K562 (cell line): ENCODE measurements at regions not wholly inside any gene's neighbourhood (a gene's known extent, or its start where the extent isn't known, plus 50 kb on each side); places are given as distances from the start of the nearest gene placed in this dataset.

Experiments
- ATAC-seq: fragments of 200-7000 bp; cut with Tn5 transposase; 3 replicates; pipeline ENCODE4 v1.9.1; 2020; ENCODE audit warnings: moderate library complexity
- BruUV-seq: library from RNA; stranded (reverse); fragments of 400-500 nt; replicated peaks from 2 replicates; lab custom pipeline; 2021; lab: Mats Ljungman, UMichigan
- CTCF ChIA-PET: fragments of 300-600 bp; formaldehyde crosslinking; extraction: SDS; loops from one replicate; lab custom pipeline; 2021; ENCODE audit warnings: low intra/inter-chr PET ratio; lab: Yijun Ruan, JAX
- POLR2A ChIA-PET: fragments of 300-600, 350-650 bp; sonication (Branson Sonifier 250); formaldehyde crosslinking; extraction: SDS; loops from one replicate; lab custom pipeline; 2021; ENCODE audit warnings: antibody characterized with exemption, inconsistent platforms; lab: Yijun Ruan, JAX
- DNase-seq, 4 experiments: peaks; one replicate each; pipeline versions ENCODE4 v3.0.0 to v3.0.0-alpha.2; 2011 to 2018; ENCODE audit warnings: low spot score in 3 of 4, mixed read lengths in 3 of 4; ENCODE audit errors: extremely low read depth in 1 of 4
- FAIRE-seq: peaks from 2 replicates; lab custom pipeline; 2011; peaks lifted over from hg19 to GRCh38; lab: Jason Lieb, UNC
- H2AFZ ChIP-seq: 2 replicates; pipeline ENCODE4 v1.6.0; 2011; ENCODE audit warnings: low read depth, low read length, control low read depth, inconsistent platforms
- H3K27ac ChIP-seq: fragments of 200-600 bp; 3 replicates; pipeline ENCODE4 v1.8.0; 2011; ENCODE audit warnings: low read depth, mild to moderate bottlenecking, control low read depth, inconsistent platforms, low read length, moderate library complexity, mixed read lengths; ENCODE audit errors: extremely low read depth
- H3K27me3 ChIP-seq, 2 experiments: fragments of 300-600 bp in 1 of 2; 2 replicates in 1 of 2; 3 replicates in 1 of 2; pipeline versions ENCODE4 v1.6.0 to v1.8.0; 2011; ENCODE audit warnings: inconsistent platforms in 2 of 2, low read length in 2 of 2, mild to moderate bottlenecking in 1 of 2, mixed read lengths in 1 of 2, moderate library complexity in 1 of 2; ENCODE audit not compliant: control insufficient read depth in 2 of 2, insufficient read depth in 2 of 2
- H3K36me3 ChIP-seq: fragments of 300-600 bp; 3 replicates; pipeline ENCODE4 v1.8.0; 2011; ENCODE audit warnings: mild to moderate bottlenecking, low read length, inconsistent platforms; ENCODE audit not compliant: control insufficient read depth, insufficient read depth
- H3K4me1 ChIP-seq, 2 experiments: fragments of 200-600 bp in 1 of 2; replicated peaks in 1 of 2; 2 replicates in 1 of 2; 3 replicates in 1 of 2; pipeline versions ENCODE4 v1.5.1 to v1.8.0; 2011; ENCODE audit warnings: inconsistent platforms in 2 of 2, low read length in 2 of 2, mild to moderate bottlenecking in 1 of 2, mixed read lengths in 1 of 2, moderate library complexity in 1 of 2; ENCODE audit not compliant: control insufficient read depth in 2 of 2, insufficient read depth in 2 of 2
- H3K4me2 ChIP-seq: 2 replicates; pipeline ENCODE4 v1.6.1; 2011; ENCODE audit warnings: low read length, control low read depth, inconsistent platforms, mixed read lengths; ENCODE audit not compliant: insufficient read depth
- H3K4me3 ChIP-seq: fragments of 200-600 bp; sonication (generic), shearing (Covaris generic); 2 replicates; pipeline ENCODE4 v1.5.1; 2016; ENCODE audit warnings: control low read depth, inconsistent platforms
- H3K79me2 ChIP-seq: fragments of 200-600 bp; 3 replicates; pipeline ENCODE4 v1.8.0; 2011; ENCODE audit warnings: low read length, inconsistent platforms; ENCODE audit not compliant: control insufficient read depth, insufficient read depth
- H3K9ac ChIP-seq, 2 experiments: 2 replicates each; pipeline versions ENCODE4 v1.6.0 to v1.6.1; 2011; ENCODE audit warnings: low read depth in 2 of 2, low read length in 2 of 2, control low read depth in 1 of 2, inconsistent platforms in 1 of 2, mild to moderate bottlenecking in 1 of 2, mixed read lengths in 1 of 2; ENCODE audit not compliant: insufficient read depth in 1 of 2
- H3K9me1 ChIP-seq: one replicate; pipeline ENCODE4 v1.6.0; 2011; ENCODE audit warnings: inconsistent platforms, mild to moderate bottlenecking, low read length, moderate library complexity; ENCODE audit not compliant: control insufficient read depth, insufficient read depth
- H3K9me3 ChIP-seq: replicated peaks from 2 replicates; pipeline ENCODE4 v1.5.1; 2011; ENCODE audit warnings: low read depth, low read length, inconsistent platforms; ENCODE audit not compliant: control insufficient read depth, insufficient read depth
- H4K20me1 ChIP-seq: replicated peaks from 2 replicates; pipeline ENCODE4 v1.6.1; 2011; ENCODE audit warnings: low read length, inconsistent platforms, mixed read lengths; ENCODE audit not compliant: control insufficient read depth, insufficient read depth
- ADNP ChIP-seq: fragments of 200-800 bp; sonication (Bioruptor generic); IDR thresholded peaks from 2 replicates; pipeline ENCODE4 v1.6.1; 2016; ENCODE audit warnings: missing genetic modification characterization, missing compliant biosample characterization
- FOXP1 ChIP-seq: sonication (generic); formaldehyde crosslinking; IDR thresholded peaks from 2 replicates; pipeline ENCODE4 v1.8.0; 2022; ENCODE audit warnings: mild to moderate bottlenecking, missing genetic modification reagents
- GATAD2A ChIP-seq: fragments of 450-650 bp; IDR thresholded peaks from 2 replicates; pipeline ENCODE4 v1.6.1; 2017
- HDAC2 ChIP-seq: fragments of 450-650 bp; IDR thresholded peaks from 2 replicates; pipeline ENCODE4 v1.6.1; 2016; ENCODE audit warnings: mild to moderate bottlenecking
- KAT2B ChIP-seq: IDR thresholded peaks from one replicate; pipeline ENCODE4 v1.6.1; 2012; ENCODE audit warnings: low read depth, mild to moderate bottlenecking, control low read depth, inconsistent platforms, low read length, moderate library complexity
- MCM3 ChIP-seq: fragments of 450-650 bp; IDR thresholded peaks from 2 replicates; pipeline ENCODE4 v1.6.1; 2016
- RAD51 ChIP-seq: fragments of 450-650 bp; IDR thresholded peaks from 2 replicates; pipeline ENCODE4 v1.7.1; 2016; ENCODE audit warnings: low read depth, mild to moderate bottlenecking, borderline replicate concordance
- TRIM28 ChIP-seq: fragments of 450-650 bp; IDR thresholded peaks from 2 replicates; pipeline ENCODE4 v1.6.1; 2017
- ZNF197 ChIP-seq: fragments of 200-800 bp; sonication (Bioruptor generic); IDR thresholded peaks from 2 replicates; pipeline ENCODE4 v1.6.1; 2016; ENCODE audit warnings: low read depth, missing genetic modification characterization, missing compliant biosample characterization
- ZNF830 ChIP-seq: fragments of 250-450 bp; sonication (Bioruptor Pico); IDR thresholded peaks from 2 replicates; pipeline ENCODE4 v1.5.0; 2021; ENCODE audit warnings: mild to moderate bottlenecking
- WGBS: fragments of 100-300 bp; shearing (Covaris generic); methylation state at CpG from one replicate; pipeline ENCODE4 v1.1.6; 2016; ENCODE audit warnings: low coverage, mixed read lengths; ENCODE audit not compliant: insufficient coverage; ENCODE audit errors: missing lambda C conversion rate; 5-methylcytosine and 5-hydroxymethylcytosine counted together
- in situ Hi-C: fragments of 300-500 bp; cut with MboI; formaldehyde crosslinking; loops from 4 replicates; pipeline ENCODE4 v1.15.0; 2018; ENCODE audit warnings: inconsistent platforms, mixed read lengths
- intact Hi-C: fragments of 100-400 bp; cut with micrococcal nuclease; formaldehyde crosslinking; loops from 2 replicates; pipeline ENCODE4 v1.14.2; 2022
- TF ChIP-seq, protein P1 (sequence below): fragments of 450-650 bp; IDR thresholded peaks from 2 replicates; pipeline ENCODE4 v1.6.1; 2017; ENCODE audit warnings: antibody characterized with exemption, mild to moderate bottlenecking
- TF ChIP-seq, protein P2 (sequence below): fragments of 450-650 bp; IDR thresholded peaks from 2 replicates; pipeline ENCODE4 v1.6.1; 2016; ENCODE audit warnings: mild to moderate bottlenecking
- TF ChIP-seq, protein P3 (sequence below): fragments of 250-450 bp; sonication (Bioruptor Pico); IDR thresholded peaks from 2 replicates; pipeline ENCODE4 v1.4.0; 2020; ENCODE audit warnings: mild to moderate bottlenecking

GRCh38 chr10:130762491-130762890 lies 549.0 kb downstream of the TCERG1L start:
- DNase-seq (no peak), FAIRE-seq (no peak), ATAC-seq (no peak)
- no peak overlapping the region for H2AFZ ChIP-seq
- no peaks in the 10 kb centered on the region for H3K9me3 ChIP-seq
- H3K27me3 ChIP-seq = no peaks in the 10 kb centered on the region
- no peak overlapping the region for H3K4me2 ChIP-seq
- H3K79me2 ChIP-seq = no peaks in the 10 kb centered on the region
- TF ChIP-seq, protein P1, sequence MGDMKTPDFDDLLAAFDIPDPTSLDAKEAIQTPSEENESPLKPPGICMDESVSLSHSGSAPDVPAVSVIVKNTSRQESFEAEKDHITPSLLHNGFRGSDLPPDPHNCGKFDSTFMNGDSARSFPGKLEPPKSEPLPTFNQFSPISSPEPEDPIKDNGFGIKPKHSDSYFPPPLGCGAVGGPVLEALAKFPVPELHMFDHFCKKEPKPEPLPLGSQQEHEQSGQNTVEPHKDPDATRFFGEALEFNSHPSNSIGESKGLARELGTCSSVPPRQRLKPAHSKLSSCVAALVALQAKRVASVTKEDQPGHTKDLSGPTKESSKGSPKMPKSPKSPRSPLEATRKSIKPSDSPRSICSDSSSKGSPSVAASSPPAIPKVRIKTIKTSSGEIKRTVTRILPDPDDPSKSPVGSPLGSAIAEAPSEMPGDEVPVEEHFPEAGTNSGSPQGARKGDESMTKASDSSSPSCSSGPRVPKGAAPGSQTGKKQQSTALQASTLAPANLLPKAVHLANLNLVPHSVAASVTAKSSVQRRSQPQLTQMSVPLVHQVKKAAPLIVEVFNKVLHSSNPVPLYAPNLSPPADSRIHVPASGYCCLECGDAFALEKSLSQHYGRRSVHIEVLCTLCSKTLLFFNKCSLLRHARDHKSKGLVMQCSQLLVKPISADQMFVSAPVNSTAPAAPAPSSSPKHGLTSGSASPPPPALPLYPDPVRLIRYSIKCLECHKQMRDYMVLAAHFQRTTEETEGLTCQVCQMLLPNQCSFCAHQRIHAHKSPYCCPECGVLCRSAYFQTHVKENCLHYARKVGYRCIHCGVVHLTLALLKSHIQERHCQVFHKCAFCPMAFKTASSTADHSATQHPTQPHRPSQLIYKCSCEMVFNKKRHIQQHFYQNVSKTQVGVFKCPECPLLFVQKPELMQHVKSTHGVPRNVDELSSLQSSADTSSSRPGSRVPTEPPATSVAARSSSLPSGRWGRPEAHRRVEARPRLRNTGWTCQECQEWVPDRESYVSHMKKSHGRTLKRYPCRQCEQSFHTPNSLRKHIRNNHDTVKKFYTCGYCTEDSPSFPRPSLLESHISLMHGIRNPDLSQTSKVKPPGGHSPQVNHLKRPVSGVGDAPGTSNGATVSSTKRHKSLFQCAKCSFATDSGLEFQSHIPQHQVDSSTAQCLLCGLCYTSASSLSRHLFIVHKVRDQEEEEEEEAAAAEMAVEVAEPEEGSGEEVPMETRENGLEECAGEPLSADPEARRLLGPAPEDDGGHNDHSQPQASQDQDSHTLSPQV = no peak
- TF ChIP-seq TRIM28 (no peak), RAD51 (no peak), ADNP (no peak), ZNF197 (CRISPR knock-in tag) (no peak), ZNF830 (CRISPR knock-in tag) (no peak), KAT2B (no peak), HDAC2 (no peak), GATAD2A (no peak), MCM3 (no peak), FOXP1 (CRISPR knock-in tag) (no peak)
- TF ChIP-seq, protein P2, sequence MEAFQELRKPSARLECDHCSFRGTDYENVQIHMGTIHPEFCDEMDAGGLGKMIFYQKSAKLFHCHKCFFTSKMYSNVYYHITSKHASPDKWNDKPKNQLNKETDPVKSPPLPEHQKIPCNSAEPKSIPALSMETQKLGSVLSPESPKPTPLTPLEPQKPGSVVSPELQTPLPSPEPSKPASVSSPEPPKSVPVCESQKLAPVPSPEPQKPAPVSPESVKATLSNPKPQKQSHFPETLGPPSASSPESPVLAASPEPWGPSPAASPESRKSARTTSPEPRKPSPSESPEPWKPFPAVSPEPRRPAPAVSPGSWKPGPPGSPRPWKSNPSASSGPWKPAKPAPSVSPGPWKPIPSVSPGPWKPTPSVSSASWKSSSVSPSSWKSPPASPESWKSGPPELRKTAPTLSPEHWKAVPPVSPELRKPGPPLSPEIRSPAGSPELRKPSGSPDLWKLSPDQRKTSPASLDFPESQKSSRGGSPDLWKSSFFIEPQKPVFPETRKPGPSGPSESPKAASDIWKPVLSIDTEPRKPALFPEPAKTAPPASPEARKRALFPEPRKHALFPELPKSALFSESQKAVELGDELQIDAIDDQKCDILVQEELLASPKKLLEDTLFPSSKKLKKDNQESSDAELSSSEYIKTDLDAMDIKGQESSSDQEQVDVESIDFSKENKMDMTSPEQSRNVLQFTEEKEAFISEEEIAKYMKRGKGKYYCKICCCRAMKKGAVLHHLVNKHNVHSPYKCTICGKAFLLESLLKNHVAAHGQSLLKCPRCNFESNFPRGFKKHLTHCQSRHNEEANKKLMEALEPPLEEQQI = no peak
- TF ChIP-seq, protein P3, sequence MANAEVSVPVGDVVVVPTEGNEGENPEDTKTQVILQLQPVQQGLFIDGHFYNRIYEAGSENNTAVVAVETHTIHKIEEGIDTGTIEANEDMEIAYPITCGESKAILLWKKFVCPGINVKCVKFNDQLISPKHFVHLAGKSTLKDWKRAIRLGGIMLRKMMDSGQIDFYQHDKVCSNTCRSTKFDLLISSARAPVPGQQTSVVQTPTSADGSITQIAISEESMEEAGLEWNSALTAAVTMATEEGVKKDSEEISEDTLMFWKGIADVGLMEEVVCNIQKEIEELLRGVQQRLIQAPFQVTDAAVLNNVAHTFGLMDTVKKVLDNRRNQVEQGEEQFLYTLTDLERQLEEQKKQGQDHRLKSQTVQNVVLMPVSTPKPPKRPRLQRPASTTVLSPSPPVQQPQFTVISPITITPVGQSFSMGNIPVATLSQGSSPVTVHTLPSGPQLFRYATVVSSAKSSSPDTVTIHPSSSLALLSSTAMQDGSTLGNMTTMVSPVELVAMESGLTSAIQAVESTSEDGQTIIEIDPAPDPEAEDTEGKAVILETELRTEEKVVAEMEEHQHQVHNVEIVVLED = no peak
- H3K9ac ChIP-seq = no peak overlapping the region
- no peaks in the 10 kb centered on the region for H3K36me3 ChIP-seq
- in situ Hi-C loops (no loop called here), intact Hi-C loops (no loop called here)
- no peaks in the 10 kb centered on the region for H4K20me1 ChIP-seq
- CTCF ChIA-PET = no interaction called here
- H3K27ac ChIP-seq = no peak overlapping the region
- POLR2A ChIA-PET = interaction anchor here (0.7 kb wide), 1 partner anchor 1985 kb away, joined by 3 read pairs; no protein-coding TSS in a partner anchor
- no peaks in the 10 kb centered on the region for H3K9me1 ChIP-seq
- 14% methylated on average over 3 of the region's 6 CpGs for WGBS
- no TSS peak for BruUV-seq
- H3K4me3 ChIP-seq = no peak overlapping the region
- H3K4me1 ChIP-seq = no peaks in the 10 kb centered on the region
